SK-N-SH treated with all-trans-retinoic acid at 6 μM for 48 hours (cell line): ENCODE measurements at regions not wholly inside any gene's neighbourhood (a gene's known extent, or its start where the extent isn't known, plus 50 kb on each side); places are given as distances from the start of the nearest gene placed in this dataset.

ENCODE experiments used
- ATAC-seq: fragments of 200-7000 bp; cut with Tn5 transposase; 3 replicates; pipeline ENCODE4 v1.9.1; 2020; ENCODE audit warnings: mild to moderate bottlenecking, moderate library complexity
- ARNTL ChIP-seq: fragments of 450-650 bp; formaldehyde crosslinking; IDR thresholded peaks from 2 replicates; pipeline ENCODE4 v1.5.0; 2020; ENCODE audit warnings: low read depth, mild to moderate bottlenecking, moderate library complexity, borderline replicate concordance
- BACH2 ChIP-seq: fragments of 250-450 bp; sonication (Bioruptor Pico); IDR thresholded peaks from 2 replicates; pipeline ENCODE4 v1.9.0; 2021; ENCODE audit warnings: mild to moderate bottlenecking, borderline replicate concordance
- CREB5 ChIP-seq: fragments of 250-450 bp; sonication (Bioruptor Pico); IDR thresholded peaks from 2 replicates; pipeline ENCODE4 v1.5.1; 2020; ENCODE audit warnings: low read depth, mild to moderate bottlenecking, moderate library complexity
- CSRNP3 ChIP-seq: fragments of 250-450 bp; sonication (Bioruptor Pico); IDR thresholded peaks from 2 replicates; pipeline ENCODE4 v1.5.1; 2021; ENCODE audit warnings: mild to moderate bottlenecking, moderate library complexity
- ESRRG ChIP-seq: fragments of 250-450 bp; sonication (Bioruptor Pico); IDR thresholded peaks from 2 replicates; pipeline ENCODE4 v1.6.1; 2021; ENCODE audit warnings: mild to moderate bottlenecking
- GLIS3 ChIP-seq: fragments of 250-450 bp; sonication (Bioruptor Pico); IDR thresholded peaks from 2 replicates; pipeline ENCODE4 v1.5.0; 2020; ENCODE audit warnings: mild to moderate bottlenecking, moderate library complexity
- ISL1 ChIP-seq: fragments of 250-450 bp; sonication (Bioruptor Pico); IDR thresholded peaks from 2 replicates; pipeline ENCODE4 v2.1.2; 2022; ENCODE audit warnings: mild to moderate bottlenecking, moderate library complexity
- OSR1 ChIP-seq: fragments of 250-450 bp; sonication (Bioruptor Pico); IDR thresholded peaks from 2 replicates; pipeline ENCODE4 v1.8.0; 2022; ENCODE audit warnings: moderate library complexity, mild to moderate bottlenecking, inconsistent platforms
- PATZ1 ChIP-seq: fragments of 250-450 bp; sonication (Bioruptor Pico); IDR thresholded peaks from 2 replicates; pipeline ENCODE4 v1.8.0; 2020; ENCODE audit warnings: mild to moderate bottlenecking, moderate library complexity, borderline replicate concordance
- POU6F1 ChIP-seq: fragments of 250-450 bp; sonication (Bioruptor Pico); IDR thresholded peaks from 2 replicates; pipeline ENCODE4 v1.8.0; 2021; ENCODE audit warnings: low read depth, mild to moderate bottlenecking, moderate library complexity, borderline replicate concordance
- PPARA ChIP-seq: fragments of 250-450 bp; sonication (Bioruptor Pico); IDR thresholded peaks from 2 replicates; pipeline ENCODE4 v1.5.0; 2020; ENCODE audit warnings: mild to moderate bottlenecking, borderline replicate concordance
- RARB ChIP-seq: fragments of 250-450 bp; sonication (Bioruptor Pico); IDR thresholded peaks from 2 replicates; pipeline ENCODE4 v1.8.0; 2021; ENCODE audit warnings: mild to moderate bottlenecking, moderate library complexity
- SNAI2 ChIP-seq: fragments of 250-450 bp; sonication (Bioruptor Pico); IDR thresholded peaks from 2 replicates; pipeline ENCODE4 v1.5.0; 2020; ENCODE audit warnings: mild to moderate bottlenecking, moderate library complexity
- TCF4 ChIP-seq: fragments of 250-450 bp; sonication (Bioruptor Pico); IDR thresholded peaks from 2 replicates; pipeline ENCODE4 v1.8.0; 2021; ENCODE audit warnings: mild to moderate bottlenecking, moderate library complexity, borderline replicate concordance
- TSHZ2 ChIP-seq: fragments of 250-450 bp; sonication (Bioruptor Pico); IDR thresholded peaks from 2 replicates; pipeline ENCODE4 v1.5.0; 2020; ENCODE audit warnings: mild to moderate bottlenecking, moderate library complexity
- ZC3H10 ChIP-seq: fragments of 250-450 bp; sonication (Bioruptor Pico); IDR thresholded peaks from 2 replicates; pipeline ENCODE4 v1.5.1; 2021; ENCODE audit warnings: mild to moderate bottlenecking, moderate library complexity
- ZFP3 ChIP-seq: fragments of 250-450 bp; sonication (Bioruptor Pico); IDR thresholded peaks from 2 replicates; pipeline ENCODE4 v1.5.0; 2020; ENCODE audit warnings: mild to moderate bottlenecking, moderate library complexity
- ZFP30 ChIP-seq: fragments of 450-650 bp; formaldehyde crosslinking; IDR thresholded peaks from 2 replicates; pipeline ENCODE4 v1.5.0; 2022; ENCODE audit warnings: mild to moderate bottlenecking, moderate library complexity
- ZNF565 ChIP-seq: fragments of 450-650 bp; formaldehyde crosslinking; conservative IDR thresholded peaks from 2 replicates; pipeline ENCODE4 v1.5.0; 2020; ENCODE audit warnings: low read depth, mild to moderate bottlenecking, moderate library complexity
- ZNF8 ChIP-seq: fragments of 450-650 bp; formaldehyde crosslinking; IDR thresholded peaks from 2 replicates; pipeline ENCODE4 v1.5.0; 2020; ENCODE audit warnings: mild to moderate bottlenecking, moderate library complexity

GRCh38 chr2:128787616-128788015 lies 468.9 kb upstream of the HS6ST1 start:
- ATAC-seq = no peak
- TF ChIP-seq CREB5 (CRISPR knock-in tag) = no peak
- TF ChIP-seq POU6F1 (CRISPR knock-in tag) = no peak
- TF ChIP-seq BACH2 (CRISPR knock-in tag) = no peak
- TF ChIP-seq PATZ1 (CRISPR knock-in tag) = no peak
- no peak for TF ChIP-seq ZC3H10
- no peak for TF ChIP-seq ARNTL (CRISPR knock-in tag)
- TF ChIP-seq OSR1 = no peak
- TF ChIP-seq PPARA (CRISPR knock-in tag) = no peak
- no peak for TF ChIP-seq ZNF565 (CRISPR knock-in tag)
- no peak for TF ChIP-seq GLIS3 (CRISPR knock-in tag)
- TF ChIP-seq ZNF8 (CRISPR knock-in tag) = no peak
- TF ChIP-seq RARB (CRISPR knock-in tag) = no peak
- no peak for TF ChIP-seq TSHZ2 (CRISPR knock-in tag)
- no peak for TF ChIP-seq TCF4 (CRISPR knock-in tag)
- no peak for TF ChIP-seq ESRRG
- TF ChIP-seq, all 23 proteins: peak for 0

- ATAC-seq = no peak
- TF ChIP-seq SNAI2 (CRISPR knock-in tag) = no peak
- TF ChIP-seq OSR1 = no peak
- TF ChIP-seq ZNF8 (CRISPR knock-in tag) = no peak
- no peak for TF ChIP-seq ISL1 (CRISPR knock-in tag)
- no peak for TF ChIP-seq PATZ1 (CRISPR knock-in tag)
- no peak for TF ChIP-seq CSRNP3 (CRISPR knock-in tag)
- no peak for TF ChIP-seq ZFP30 (CRISPR knock-in tag)
- no peak for TF ChIP-seq ARNTL (CRISPR knock-in tag)
- TF ChIP-seq ZFP3 (CRISPR knock-in tag) = no peak
- TF ChIP-seq, all 23 proteins: peak for 0
Observed at GRCh38 chr2:128788636-128789220, 470.1 kb upstream of the HS6ST1 start.
